GM12874 (cell line): ENCODE measurements at regions not wholly inside any gene's neighbourhood (a gene's known extent, or its start where the extent isn't known, plus 50 kb on each side); places are given as distances from the start of the nearest gene placed in this dataset.

Experiments
- CTCF ChIP-seq: IDR thresholded peaks from 2 replicates; pipeline ENCODE4 v1.5.1; 2011; ENCODE audit warnings: low read depth, mild to moderate bottlenecking, control low read depth, low read length, moderate library complexity; ENCODE audit not compliant: insufficient read depth

- TF ChIP-seq CTCF, result no peak
These were observed 334.7 kb upstream of the ZNF32 start for GRCh38 chr10:43983405-43983804.

GRCh38 chr10:43982250-43982649 is 333.6 kb upstream of the ZNF32 start:
- no peak for TF ChIP-seq CTCF

GRCh38 chr10:43981696-43982095 is 333.0 kb upstream of the ZNF32 start:
- no peak for TF ChIP-seq CTCF

- no peak for TF ChIP-seq CTCF
These were observed 332.6 kb upstream of the ZNF32 start for GRCh38 chr10:43981232-43981631.

GRCh38 chr10:43980715-43981114 is 332.0 kb upstream of the ZNF32 start:
- no peak for TF ChIP-seq CTCF

GRCh38 chr10:43980313-43980712 is 331.6 kb upstream of the ZNF32 start:
- no peak for TF ChIP-seq CTCF

- TF ChIP-seq CTCF, result no peak
These were observed 330.9 kb upstream of the ZNF32 start for GRCh38 chr10:43979551-43979950.

GRCh38 chr10:43978936-43979335 is 330.3 kb upstream of the ZNF32 start:
- no peak for TF ChIP-seq CTCF
